SK-N-SH treated with all-trans-retinoic acid at 6 μM for 48 hours (cell line): ENCODE measurements at regions not wholly inside any gene's neighbourhood (a gene's known extent, or its start where the extent isn't known, plus 50 kb on each side); places are given as distances from the start of the nearest gene placed in this dataset.

Source experiments
- ARNTL ChIP-seq: fragments of 450-650 bp; formaldehyde crosslinking; IDR thresholded peaks from 2 replicates; pipeline ENCODE4 v1.5.0; 2020; ENCODE audit warnings: low read depth, mild to moderate bottlenecking, moderate library complexity, borderline replicate concordance
- CSDC2 ChIP-seq: fragments of 250-450 bp; sonication (Bioruptor Pico); IDR thresholded peaks from 2 replicates; pipeline ENCODE4 v1.5.0; 2020; ENCODE audit warnings: mild to moderate bottlenecking, moderate library complexity
- ISL1 ChIP-seq: fragments of 250-450 bp; sonication (Bioruptor Pico); IDR thresholded peaks from 2 replicates; pipeline ENCODE4 v2.1.2; 2022; ENCODE audit warnings: mild to moderate bottlenecking, moderate library complexity
- PPARA ChIP-seq: fragments of 250-450 bp; sonication (Bioruptor Pico); IDR thresholded peaks from 2 replicates; pipeline ENCODE4 v1.5.0; 2020; ENCODE audit warnings: mild to moderate bottlenecking, borderline replicate concordance
- RARB ChIP-seq: fragments of 250-450 bp; sonication (Bioruptor Pico); IDR thresholded peaks from 2 replicates; pipeline ENCODE4 v1.8.0; 2021; ENCODE audit warnings: mild to moderate bottlenecking, moderate library complexity
- TOX ChIP-seq: fragments of 250-450 bp; sonication (Bioruptor Pico); IDR thresholded peaks from 2 replicates; pipeline ENCODE4 v1.8.0; 2021; ENCODE audit warnings: mild to moderate bottlenecking, moderate library complexity, borderline replicate concordance
- ZC3H10 ChIP-seq: fragments of 250-450 bp; sonication (Bioruptor Pico); IDR thresholded peaks from 2 replicates; pipeline ENCODE4 v1.5.1; 2021; ENCODE audit warnings: mild to moderate bottlenecking, moderate library complexity
- ZNF565 ChIP-seq: fragments of 450-650 bp; formaldehyde crosslinking; conservative IDR thresholded peaks from 2 replicates; pipeline ENCODE4 v1.5.0; 2020; ENCODE audit warnings: low read depth, mild to moderate bottlenecking, moderate library complexity
- ZNF8 ChIP-seq: fragments of 450-650 bp; formaldehyde crosslinking; IDR thresholded peaks from 2 replicates; pipeline ENCODE4 v1.5.0; 2020; ENCODE audit warnings: mild to moderate bottlenecking, moderate library complexity
- TF ChIP-seq, protein P1 (sequence below): fragments of 250-450 bp; sonication (Bioruptor Pico); IDR thresholded peaks from 2 replicates; pipeline ENCODE4 v1.8.0; 2020; ENCODE audit warnings: mild to moderate bottlenecking, moderate library complexity, borderline replicate concordance
- TF ChIP-seq, protein P2 (sequence below): fragments of 250-450 bp; sonication (Bioruptor Pico); IDR thresholded peaks from 2 replicates; pipeline ENCODE4 v1.5.1; 2021; ENCODE audit warnings: mild to moderate bottlenecking, moderate library complexity

DNA sequence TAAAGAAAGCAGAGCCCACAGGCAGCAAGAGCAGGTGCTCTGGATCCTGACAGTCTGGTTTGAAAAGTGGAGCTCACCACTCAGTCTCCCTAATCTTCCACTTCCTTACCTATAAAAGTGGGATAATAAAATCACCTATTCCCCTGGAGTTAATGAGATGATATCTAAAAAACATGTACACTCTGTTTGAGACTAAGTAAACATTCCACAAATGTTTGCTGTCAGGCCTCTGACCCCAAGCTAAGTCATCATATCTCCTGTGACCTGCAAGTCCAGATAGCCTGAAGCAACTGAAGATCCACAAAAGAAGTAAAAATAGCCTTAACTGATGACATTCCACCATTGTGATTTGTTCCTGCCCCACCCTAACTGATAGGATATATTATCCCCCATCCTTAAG is 1324.5 kb downstream of the XPNPEP1 start:
- TF ChIP-seq, protein P1, sequence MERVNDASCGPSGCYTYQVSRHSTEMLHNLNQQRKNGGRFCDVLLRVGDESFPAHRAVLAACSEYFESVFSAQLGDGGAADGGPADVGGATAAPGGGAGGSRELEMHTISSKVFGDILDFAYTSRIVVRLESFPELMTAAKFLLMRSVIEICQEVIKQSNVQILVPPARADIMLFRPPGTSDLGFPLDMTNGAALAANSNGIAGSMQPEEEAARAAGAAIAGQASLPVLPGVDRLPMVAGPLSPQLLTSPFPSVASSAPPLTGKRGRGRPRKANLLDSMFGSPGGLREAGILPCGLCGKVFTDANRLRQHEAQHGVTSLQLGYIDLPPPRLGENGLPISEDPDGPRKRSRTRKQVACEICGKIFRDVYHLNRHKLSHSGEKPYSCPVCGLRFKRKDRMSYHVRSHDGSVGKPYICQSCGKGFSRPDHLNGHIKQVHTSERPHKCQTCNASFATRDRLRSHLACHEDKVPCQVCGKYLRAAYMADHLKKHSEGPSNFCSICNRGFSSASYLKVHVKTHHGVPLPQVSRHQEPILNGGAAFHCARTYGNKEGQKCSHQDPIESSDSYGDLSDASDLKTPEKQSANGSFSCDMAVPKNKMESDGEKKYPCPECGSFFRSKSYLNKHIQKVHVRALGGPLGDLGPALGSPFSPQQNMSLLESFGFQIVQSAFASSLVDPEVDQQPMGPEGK (CRISPR knock-in tag), result no peak
- TF ChIP-seq RARB (CRISPR knock-in tag) (no peak), ZNF8 (CRISPR knock-in tag) (no peak), TOX (no peak), PPARA (CRISPR knock-in tag) (no peak), ARNTL (CRISPR knock-in tag) (no peak), CSDC2 (no peak), ISL1 (CRISPR knock-in tag) (peak; percentile 43; the same call in 1 of the 2 replicates), ZC3H10 (CRISPR knock-in tag) (no peak), ZNF565 (no peak)
- TF ChIP-seq, protein P2, sequence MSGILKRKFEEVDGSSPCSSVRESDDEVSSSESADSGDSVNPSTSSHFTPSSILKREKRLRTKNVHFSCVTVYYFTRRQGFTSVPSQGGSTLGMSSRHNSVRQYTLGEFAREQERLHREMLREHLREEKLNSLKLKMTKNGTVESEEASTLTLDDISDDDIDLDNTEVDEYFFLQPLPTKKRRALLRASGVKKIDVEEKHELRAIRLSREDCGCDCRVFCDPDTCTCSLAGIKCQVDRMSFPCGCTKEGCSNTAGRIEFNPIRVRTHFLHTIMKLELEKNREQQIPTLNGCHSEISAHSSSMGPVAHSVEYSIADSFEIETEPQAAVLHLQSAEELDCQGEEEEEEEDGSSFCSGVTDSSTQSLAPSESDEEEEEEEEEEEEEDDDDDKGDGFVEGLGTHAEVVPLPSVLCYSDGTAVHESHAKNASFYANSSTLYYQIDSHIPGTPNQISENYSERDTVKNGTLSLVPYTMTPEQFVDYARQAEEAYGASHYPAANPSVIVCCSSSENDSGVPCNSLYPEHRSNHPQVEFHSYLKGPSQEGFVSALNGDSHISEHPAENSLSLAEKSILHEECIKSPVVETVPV (CRISPR knock-in tag), result no peak
